ENCODE measurements at regions not wholly inside any gene's neighbourhood (a gene's known extent, or its start where the extent isn't known, plus 50 kb on each side); places are given as distances from the start of the nearest gene placed in this dataset.
"Not testable (repeated sequence)": the region's sequence is repeated elsewhere in the genome, so short reads cannot be mapped to it uniquely, and the experiment has no call there.

DNA sequence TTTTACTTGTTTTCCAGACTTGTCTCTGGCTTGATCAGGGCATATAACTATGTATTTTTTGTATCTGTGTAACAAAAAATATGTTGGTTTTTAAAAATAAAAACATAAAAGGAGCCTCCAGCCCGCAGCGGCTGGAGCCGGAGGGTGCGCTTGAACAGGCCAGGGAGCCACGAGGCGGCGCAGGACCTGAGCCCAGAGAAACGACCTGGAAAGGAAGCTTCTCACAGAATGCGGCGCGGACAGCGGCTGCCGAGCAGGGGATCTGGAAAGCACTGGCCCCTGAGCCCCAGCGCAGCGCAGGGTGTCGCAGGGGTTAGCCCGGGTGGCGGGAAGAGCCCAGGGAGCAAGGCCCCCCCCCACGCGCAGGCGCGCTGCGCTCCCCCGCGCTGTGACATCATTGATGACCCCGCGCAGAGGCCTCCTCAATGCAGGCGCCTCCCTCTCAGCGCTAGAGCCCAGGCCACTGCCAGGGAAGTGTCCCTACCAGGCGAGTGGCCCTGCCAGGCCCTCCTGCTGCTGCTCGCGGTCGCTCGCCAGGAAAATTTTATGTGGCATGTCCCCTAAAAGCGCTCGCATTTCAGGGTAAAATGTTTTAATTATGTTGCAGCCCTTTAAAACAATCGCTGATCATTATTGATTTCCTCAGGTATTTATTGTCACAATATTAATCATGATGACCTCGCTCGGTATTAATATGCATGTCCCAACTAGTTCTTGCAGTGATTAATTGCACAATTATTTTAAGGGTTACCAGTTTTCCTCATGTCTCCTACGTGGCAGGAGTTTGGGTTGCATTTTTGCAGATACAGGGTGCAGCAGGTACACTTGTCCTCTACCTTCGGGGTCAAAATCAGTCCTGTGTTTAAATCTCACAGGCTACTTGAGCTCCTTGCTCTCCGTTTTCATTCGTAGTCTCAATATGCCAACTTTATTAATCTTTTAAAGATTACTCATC, 134.2 kb downstream of the USP22 start:
- TF ChIP-seq CTCF (IDR thresholded peaks at IDR 0.05) (peak; percentile 17), ZFX (IDR thresholded peaks at IDR 0.05; ENCODE audit: borderline replicate concordance) (no peak)
- H3K27ac ChIP-seq, result peak overlapping the region; percentile 51

- TF ChIP-seq CTCF (IDR thresholded peaks at IDR 0.05) (no peak), ZFX (IDR thresholded peaks at IDR 0.05; ENCODE audit: borderline replicate concordance) (no peak)
- H3K27ac ChIP-seq, result no peak overlapping the region
These were observed 128.2 kb downstream of the USP22 start for GRCh38 chr17:20914658-20915057.

DNA sequence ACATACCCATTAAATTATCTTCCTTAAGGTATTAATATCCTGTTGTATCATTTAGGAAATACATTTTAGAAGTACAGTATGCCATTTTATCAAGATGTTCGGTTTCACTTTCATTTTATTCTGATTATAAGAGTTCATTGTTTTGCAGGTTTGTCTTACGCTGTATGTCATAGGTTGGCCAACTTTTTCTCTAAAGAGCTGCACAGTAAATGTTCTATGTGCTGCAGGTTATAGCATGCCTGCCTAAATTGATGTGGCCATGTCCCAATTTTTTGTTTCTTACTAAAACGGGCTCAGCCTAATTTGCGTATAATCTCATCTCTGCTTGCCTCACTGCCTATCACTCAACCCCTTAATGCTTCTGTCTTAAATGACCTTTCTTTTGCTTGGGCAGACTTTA, 126.4 kb downstream of the USP22 start:
- TF ChIP-seq CTCF (IDR thresholded peaks at IDR 0.05) (no peak), ZFX (IDR thresholded peaks at IDR 0.05; ENCODE audit: borderline replicate concordance) (no peak)
- H3K27ac ChIP-seq, result no peak overlapping the region

- not testable (repeated sequence) for H3K27ac ChIP-seq
These were observed 125.1 kb downstream of the USP22 start for GRCh38 chr17:20917610-20918306.

- peak overlapping the region; percentile 29 for H3K27ac ChIP-seq
- TF ChIP-seq ZFX (IDR thresholded peaks at IDR 0.05; ENCODE audit: borderline replicate concordance), result no peak
- TF ChIP-seq CTCF (IDR thresholded peaks at IDR 0.05), result no peak
These were observed 122.6 kb downstream of the USP22 start for GRCh38 chr17:20920095-20920814.

DNA sequence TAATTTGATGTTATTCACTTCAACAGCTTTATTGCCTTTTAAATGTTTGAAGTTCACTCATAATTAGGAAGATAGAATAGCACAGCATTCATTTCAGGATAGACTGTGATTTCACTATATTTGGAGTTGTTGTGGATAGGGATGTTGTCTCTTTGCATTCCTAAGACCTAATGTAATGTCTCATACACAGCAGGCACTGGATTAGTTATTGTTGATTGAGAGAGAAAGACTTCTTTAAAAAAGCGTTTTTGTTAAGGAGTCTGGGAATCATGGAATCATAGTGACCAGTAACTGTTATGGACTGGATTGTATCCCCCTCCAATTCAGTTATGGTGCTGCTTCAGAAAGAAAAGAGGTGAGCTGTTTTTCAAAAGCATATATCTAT, 122.0 kb downstream of the USP22 start:
- no peak for TF ChIP-seq ZFX (IDR thresholded peaks at IDR 0.05; ENCODE audit: borderline replicate concordance)
- TF ChIP-seq CTCF (IDR thresholded peaks at IDR 0.05), result no peak

DNA sequence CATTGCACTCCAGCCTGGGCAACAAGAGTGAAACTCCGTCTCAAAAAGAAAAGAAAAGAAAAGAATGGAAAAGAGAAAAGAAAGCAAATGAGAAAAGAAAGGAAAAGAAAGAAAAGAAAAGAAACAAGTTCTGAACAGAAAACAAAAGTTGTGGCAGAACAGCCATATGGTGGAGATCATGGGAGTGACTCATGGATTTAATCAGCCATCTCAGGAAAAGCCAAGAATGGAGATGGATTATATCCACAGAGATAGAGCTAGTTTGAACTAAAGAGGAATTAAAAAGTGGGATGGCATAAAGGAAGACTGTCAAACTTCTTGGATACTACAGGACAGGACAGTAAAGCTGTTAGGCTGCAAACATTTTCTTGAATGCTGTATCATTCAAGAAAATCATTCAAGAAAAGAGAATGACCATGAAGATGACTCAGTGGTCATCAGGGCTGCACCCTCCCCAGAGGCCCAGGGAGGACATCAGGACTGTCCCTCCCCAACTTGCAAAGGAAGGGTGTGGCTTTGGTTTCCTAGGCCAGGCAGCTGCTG, 120.6 kb downstream of the USP22 start:
- TF ChIP-seq CTCF (IDR thresholded peaks at IDR 0.05), result no peak
- TF ChIP-seq ZFX (IDR thresholded peaks at IDR 0.05; ENCODE audit: borderline replicate concordance), result no peak
- H3K27ac ChIP-seq, result no peak overlapping the region

More for the DNA sequence above, 122.0 kb downstream of the USP22 start:
- H3K27ac ChIP-seq, result peak overlapping the region; percentile 29
